NCI-H2107 (cell line): ENCODE measurements at regions not wholly inside any gene's neighbourhood (a gene's known extent, or its start where the extent isn't known, plus 50 kb on each side); places are given as distances from the start of the nearest gene placed in this dataset.
"Not testable (repeated sequence)": the region's sequence is repeated elsewhere in the genome, so short reads cannot be mapped to it uniquely, and the experiment has no call there.

Source experiments
- DNase-seq: peaks from one replicate; lab custom pipeline; 2025; lab: John Stamatoyannopoulos, UW

- no peak for DNase-seq
Observed at GRCh38 chr13:67934617-67935330, 704.6 kb upstream of the PCDH9 start.

GRCh38 chr13:67932991-67933390, 702.9 kb upstream of the PCDH9 start:
- DNase-seq, result no peak

GRCh38 chr13:67917291-67917987, 687.3 kb upstream of the PCDH9 start:
- DNase-seq, result no peak

GRCh38 chr13:67916650-67917049, 686.5 kb upstream of the PCDH9 start:
- DNase-seq, result no peak

GRCh38 chr13:67914535-67914934, 684.4 kb upstream of the PCDH9 start:
- DNase-seq, result no peak

GRCh38 chr13:67902960-67903359, 672.8 kb upstream of the PCDH9 start:
- DNase-seq, result not testable (repeated sequence)

GRCh38 chr13:67880916-67881315, 650.8 kb upstream of the PCDH9 start:
- no peak for DNase-seq

- DNase-seq, result no peak
Observed at GRCh38 chr13:67878376-67878775, 648.2 kb upstream of the PCDH9 start.

GRCh38 chr13:67877031-67877430, 646.9 kb upstream of the PCDH9 start:
- DNase-seq, result no peak

- no peak for DNase-seq
Observed at GRCh38 chr13:67867206-67867605, 637.1 kb upstream of the PCDH9 start.

GRCh38 chr13:67860315-67860714, 630.2 kb upstream of the PCDH9 start:
- no peak for DNase-seq

GRCh38 chr13:67859904-67860303, 629.8 kb upstream of the PCDH9 start:
- no peak for DNase-seq

GRCh38 chr13:67857581-67858310, 627.6 kb upstream of the PCDH9 start:
- no peak for DNase-seq

GRCh38 chr13:67856955-67857354, 626.8 kb upstream of the PCDH9 start:
- no peak for DNase-seq

- DNase-seq, result no peak
Observed at GRCh38 chr13:67855741-67856238, 625.7 kb upstream of the PCDH9 start.

- DNase-seq, result no peak
Observed at GRCh38 chr13:67854990-67855389, 624.9 kb upstream of the PCDH9 start.

- DNase-seq, result no peak
Observed at GRCh38 chr13:67844574-67844973, 614.4 kb upstream of the PCDH9 start.

GRCh38 chr13:67841071-67841470, 610.9 kb upstream of the PCDH9 start:
- no peak for DNase-seq

GRCh38 chr13:67833564-67833963, 603.4 kb upstream of the PCDH9 start:
- DNase-seq, result no peak

GRCh38 chr13:67829641-67830040, 599.5 kb upstream of the PCDH9 start:
- no peak for DNase-seq

GRCh38 chr13:67827992-67828391, 597.9 kb upstream of the PCDH9 start:
- no peak for DNase-seq

- no peak for DNase-seq
Observed at GRCh38 chr13:67821606-67822005, 591.5 kb upstream of the PCDH9 start.

- no peak for DNase-seq
Observed at GRCh38 chr13:67806796-67807195, 576.7 kb upstream of the PCDH9 start.
